ENCODE measurements at regions not wholly inside any gene's neighbourhood (a gene's known extent, or its start where the extent isn't known, plus 50 kb on each side); places are given as distances from the start of the nearest gene placed in this dataset.
"Not testable (repeated sequence)": the region's sequence is repeated elsewhere in the genome, so short reads cannot be mapped to it uniquely, and the experiment has no call there.

DNA sequence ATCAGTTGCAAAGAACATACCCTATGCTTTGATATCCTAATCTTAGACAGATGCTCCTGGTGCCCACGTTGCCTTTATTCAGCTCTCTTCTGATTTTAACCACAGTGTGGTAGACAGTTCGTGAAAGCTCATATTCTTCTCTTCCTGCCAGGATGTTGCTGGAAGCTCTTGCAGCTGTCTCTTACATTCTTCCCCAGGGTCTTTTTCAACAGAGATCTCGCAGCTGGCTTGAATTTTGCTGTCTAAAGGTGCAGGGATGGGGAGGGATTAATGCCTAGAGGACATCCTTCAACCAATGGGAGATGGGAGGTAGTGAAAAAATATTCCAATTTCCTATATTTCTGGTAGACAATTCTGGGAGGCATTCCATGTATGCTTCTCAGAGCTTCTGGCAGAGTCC lies 150.0 kb upstream of the APP start:
- no peak for DNase-seq

DNA sequence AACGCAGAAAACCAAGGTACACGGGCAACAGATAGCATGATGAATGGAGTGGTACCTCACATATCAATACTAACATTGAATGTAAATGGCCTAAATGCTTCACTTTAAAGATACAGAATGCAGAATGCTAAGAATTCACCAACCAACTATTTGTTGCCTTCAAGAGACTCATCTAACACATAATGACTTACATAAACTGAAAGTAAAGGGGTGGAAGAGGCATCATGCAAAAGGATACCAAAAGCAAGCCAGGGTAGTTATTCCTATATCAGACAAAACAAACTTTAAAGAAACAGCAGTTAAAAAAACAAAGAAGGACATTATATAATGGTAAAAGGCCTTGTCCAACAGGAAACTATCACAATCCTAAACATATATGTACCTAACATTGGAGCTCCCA lies 137.1 kb upstream of the APP start:
- no peak for DNase-seq

DNA sequence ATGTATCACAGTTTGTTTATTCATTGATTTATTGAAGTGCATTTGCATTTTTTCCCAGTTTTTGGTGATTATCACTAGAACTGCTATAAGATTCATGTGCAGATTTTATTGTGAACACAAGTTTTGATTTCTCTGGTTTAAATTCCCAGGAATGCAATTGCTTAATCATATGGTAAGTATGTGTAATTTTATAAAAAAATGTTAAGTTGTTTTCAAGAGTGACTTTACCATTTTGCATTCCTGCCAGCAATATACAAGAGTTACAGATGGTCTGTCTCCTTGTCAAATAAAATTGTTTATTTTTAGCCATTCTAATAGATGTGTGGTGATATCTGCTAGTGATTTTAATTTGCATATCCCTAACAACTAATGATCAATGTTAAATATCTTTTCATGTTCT lies 127.3 kb upstream of the APP start:
- no peak for DNase-seq

DNA sequence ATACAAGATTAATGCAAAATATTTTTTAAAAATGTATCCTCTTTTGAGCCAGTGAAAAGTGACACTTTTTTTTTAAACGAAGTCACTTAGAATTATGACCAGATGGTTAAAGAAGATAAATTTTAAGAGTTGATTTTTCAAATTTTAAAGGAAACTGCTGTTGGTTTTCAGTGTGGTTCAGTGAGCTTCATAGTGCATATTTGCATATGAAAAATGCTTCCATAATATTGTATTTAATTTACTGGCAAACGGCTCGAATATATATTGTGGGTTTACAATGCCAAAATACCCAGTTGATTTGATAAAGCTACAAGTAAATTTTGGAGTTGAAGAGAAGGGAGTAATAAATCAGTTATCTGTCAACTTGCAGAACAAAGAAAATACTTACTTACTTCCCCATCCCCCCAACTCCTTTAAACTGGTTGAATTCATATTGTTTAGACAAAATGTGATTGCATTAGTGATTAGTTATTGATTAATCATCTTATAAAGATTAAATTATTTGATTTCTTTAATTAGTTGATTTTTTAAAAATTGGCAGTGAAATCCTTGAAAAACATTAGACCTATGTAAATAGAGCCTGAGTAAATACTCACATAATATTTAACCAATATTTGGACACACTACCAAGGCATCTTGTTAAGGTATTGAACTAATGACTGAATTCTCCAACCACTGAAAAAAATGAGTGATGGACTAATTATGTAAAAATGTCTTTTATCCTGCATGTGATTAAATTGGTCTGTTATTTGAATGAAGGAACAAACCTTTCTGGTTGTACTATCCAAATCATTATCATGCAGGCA lies 122.8 kb upstream of the APP start:
- DNase-seq: no peak

DNA sequence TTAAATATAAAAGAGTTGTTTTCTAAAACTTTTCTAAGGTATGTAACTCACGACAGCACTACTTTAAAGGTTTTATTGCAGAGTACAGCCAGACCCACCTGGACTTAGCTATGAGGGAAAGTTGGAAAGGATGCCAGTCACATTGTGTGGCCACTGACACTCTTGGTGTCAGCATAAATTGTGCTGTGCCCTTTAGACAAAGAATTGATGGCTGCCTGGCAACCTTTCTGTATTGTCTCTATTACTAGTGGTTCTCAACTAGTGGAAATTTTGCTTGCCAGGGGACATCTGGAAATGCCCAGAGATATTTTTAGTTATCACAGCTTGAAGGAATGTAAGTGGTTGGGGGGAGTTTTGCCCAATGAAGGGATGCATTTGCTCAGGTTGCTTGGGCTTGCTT lies 117.5 kb upstream of the APP start:
- no peak for DNase-seq

DNA sequence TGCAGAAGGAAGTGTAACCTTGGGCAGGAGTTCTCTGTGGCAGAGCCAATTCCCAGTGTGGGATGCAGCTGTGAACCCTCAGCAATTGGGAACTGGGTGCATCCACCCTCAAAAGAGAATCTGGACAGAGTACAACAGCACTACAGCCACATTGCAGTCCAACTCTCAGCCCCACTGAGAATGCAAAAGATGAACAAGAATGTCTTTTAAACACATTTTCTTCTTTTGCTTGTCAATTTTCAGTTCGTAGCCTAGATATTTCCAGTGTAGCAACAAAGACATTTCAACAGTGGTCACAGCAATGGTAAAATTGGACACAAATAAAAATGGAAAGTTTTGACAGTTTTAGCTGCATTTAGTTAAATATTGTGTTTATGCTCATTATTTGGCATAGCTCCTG lies 114.0 kb upstream of the APP start:
- no peak for DNase-seq

DNA sequence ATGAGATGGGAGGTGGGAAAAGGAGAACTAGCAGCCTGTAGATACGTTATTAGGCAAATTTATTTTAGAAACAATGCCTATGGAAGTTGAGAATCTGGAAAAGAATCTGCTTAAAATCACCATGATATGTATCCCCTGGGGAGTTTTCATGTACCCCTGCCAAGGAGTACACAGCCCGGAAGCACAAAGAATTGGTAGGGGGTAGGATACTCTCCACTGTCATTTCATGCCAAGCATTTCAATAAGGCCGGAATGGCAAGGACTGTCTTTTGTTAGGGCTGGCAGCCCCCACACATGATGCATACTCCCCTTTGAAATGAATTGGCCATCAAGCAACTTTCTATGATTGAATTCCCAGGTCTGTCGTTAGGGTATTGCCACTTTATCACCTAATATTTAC lies 111.5 kb upstream of the APP start:
- no peak for DNase-seq

DNA sequence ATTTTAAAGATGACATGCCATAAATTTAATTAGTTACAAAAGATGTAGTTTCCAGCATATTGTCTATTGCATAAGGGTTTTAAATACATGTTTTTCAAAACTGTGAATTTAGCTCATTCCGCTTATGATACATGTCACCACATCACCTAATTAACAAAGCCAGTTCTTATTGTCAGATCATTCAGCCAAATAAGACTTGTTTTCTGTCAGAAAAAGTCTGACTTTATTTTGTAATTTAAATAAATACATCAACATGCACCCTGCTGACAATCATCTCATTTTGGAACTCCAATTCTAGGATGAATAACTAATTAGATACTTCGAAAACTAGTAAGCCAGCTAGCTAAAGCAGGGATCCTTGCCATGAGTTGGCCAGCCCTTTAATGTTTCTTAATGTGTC lies 110.9 kb upstream of the APP start:
- no peak for DNase-seq

DNA sequence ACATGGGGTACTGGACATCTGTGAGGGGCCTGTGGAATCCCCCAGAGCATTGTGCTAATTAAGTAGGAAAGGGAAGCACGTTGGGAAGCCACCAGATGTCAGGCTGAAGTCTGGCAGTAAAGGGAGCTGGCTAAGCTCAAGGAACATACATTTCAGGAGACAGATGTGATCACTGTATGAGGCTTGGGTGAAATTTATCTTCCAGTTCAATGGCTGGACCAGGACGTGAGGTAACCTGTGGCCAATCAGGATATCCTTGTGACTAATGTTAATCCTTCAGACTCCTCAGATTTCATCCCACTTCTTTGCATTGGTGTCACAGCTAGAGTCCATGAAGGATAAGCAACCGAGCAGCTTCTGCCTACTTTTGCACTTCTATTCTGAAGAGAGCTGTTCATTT lies 110.2 kb upstream of the APP start:
- DNase-seq: no peak

DNA sequence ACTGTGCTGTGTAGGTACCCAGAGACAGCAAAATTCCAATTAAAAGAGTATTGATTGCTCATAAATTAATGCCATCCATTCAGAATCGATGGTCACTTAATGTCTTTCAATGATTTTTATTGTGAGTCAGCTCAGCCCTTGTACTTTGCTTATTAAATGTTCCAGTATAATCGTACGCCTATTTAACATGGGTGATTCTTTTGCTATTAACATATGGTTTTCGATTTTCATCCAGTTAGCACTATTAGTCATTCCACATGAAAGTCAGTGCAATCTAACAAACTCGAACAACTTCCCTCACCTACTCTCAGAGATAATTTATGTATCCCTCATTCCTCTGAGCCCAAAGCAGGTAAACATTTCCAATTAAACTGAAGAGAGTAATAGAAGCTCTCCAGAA lies 109.6 kb upstream of the APP start:
- DNase-seq: no peak

DNA sequence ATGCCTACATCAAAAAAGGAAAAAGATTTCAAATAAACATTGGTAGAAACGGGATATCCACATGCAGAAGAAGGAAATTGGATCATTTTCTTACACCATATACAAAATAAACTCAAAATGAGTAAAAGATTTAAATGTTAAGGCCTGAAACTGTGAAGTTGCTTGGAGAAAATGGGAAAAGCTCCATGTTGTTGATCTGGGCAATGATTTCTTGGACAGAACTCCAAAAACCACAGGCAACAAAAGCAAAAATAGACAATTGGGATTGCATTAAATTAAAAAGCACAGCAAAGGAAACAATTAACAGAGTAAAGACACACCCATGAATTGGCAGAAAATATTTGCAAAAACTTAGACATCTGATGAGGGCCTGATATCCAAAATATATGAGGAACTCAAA lies 105.2 kb upstream of the APP start:
- DNase-seq: no peak

DNA sequence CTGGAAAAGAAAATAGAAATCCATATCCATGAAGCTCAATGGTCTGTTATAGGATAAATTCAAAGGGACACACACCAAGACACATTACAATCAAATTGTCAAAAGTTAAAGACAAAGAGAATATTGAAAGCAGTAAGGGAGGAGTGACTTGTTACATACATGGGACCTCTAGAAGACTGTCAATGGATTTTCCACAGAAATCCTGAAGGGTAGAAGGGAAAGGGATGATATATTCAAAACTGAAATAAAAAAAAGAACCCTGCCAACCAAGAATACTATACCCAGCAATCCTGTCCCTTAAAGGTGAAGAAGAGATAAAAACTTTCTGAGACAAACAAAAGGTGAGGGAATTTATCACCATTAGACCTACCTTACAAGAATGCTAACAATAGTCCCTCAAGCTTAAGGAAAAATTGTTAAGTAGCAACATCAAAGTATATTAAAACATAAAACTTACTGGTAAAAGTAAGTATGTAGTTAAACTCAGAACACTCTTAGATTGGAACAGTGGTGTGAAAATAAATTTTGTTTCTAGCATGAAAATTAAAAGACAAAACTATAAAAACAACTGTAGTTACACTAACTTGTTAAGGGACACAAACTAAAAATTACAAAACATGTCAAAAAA lies 103.2 kb upstream of the APP start:
- DNase-seq: no peak

DNA sequence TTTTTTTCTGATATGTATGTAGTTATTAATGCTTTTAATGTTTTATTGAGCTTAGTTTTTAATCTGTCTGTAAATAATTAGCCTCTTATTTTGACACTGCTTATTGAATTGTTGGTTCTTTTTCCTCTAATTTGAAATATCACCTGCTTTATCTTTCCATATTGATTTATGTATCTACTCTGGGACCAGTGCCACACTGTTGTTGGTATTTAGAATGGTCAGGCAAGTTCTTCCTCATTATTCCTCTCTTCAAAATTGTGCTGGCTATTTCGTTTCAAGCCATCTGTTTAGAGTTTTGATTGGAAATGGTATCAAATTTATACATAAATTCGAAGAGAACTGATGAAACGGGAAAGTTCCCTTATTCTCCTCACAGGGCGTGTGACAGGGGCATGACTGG lies 96.8 kb upstream of the APP start:
- no peak for DNase-seq

DNA sequence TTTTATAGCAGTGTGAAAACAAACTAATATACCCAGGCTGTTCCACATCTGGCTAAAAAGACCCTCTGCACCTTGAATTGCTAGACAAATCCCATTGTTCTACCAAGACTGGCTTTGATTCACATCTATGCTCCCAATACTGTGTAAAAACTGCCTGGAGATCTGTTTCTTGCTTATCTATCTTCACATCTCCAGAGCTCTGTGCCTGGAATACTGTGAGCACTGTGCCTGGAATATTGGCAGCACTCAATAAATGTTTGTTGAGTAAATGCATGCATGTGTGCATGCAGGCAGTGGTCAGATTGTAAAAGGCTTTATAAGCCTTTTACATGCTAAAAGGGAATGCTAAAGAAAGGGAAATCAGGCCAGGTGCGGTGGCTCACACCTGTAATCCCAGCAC lies 75.5 kb upstream of the APP start:
- no peak for DNase-seq

DNA sequence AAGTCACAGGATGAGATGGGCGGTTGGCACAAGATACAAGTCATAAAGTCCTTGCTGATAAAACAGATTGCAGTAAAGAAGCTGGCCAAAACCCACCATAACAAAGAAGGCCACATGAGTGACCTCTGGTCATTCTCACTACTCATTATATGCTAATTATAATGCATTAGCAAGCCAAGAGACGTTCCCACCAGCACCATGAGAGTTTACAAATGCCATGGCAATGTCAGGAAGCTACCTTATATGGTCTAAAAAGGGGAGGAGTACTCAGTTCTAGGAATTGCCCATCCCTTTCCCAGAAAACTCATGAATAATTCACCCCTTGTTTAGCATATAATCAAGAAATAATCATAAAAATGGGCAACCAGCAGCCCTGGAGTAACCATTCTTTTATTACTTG lies 74.9 kb upstream of the APP start:
- no peak for DNase-seq

DNA sequence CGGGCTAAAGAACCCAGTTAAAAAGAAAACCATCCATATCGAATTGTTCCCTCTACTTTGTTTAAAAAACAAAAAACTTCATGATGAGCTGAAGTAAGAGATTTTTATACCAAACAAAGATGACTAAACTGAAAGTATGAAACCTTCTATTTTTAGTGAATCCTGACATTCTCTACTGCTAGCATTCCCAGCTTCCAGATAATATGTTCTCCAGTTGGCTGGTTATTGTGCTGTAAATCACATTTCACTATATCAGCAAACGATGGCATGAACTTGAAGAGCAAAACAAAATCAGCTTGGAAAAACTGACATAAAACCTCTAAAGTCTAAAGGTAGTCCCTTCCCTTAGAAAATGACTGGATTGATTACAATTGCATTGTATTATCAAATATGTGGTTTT lies 68.1 kb upstream of the APP start:
- DNase-seq: no peak

DNA sequence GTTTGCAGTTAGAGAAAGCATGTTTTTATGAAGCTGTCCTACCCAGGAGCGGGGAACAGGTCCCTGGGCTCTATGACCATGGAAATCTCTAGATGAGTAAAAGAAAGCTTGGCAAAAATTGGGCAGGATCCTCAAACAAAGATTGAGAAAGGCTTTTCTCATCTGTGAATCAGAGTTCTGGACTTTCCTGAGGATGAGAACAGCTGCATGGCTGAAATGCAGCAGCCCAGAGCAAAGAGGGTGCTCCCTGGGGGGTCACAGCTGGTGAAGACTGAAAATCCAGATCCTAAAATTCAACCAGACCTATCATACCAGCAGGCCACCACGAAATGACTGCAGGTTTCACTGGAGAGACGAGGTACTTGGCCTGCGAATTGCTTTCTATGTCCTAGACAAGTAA lies 65.7 kb upstream of the APP start:
- DNase-seq: no peak

DNA sequence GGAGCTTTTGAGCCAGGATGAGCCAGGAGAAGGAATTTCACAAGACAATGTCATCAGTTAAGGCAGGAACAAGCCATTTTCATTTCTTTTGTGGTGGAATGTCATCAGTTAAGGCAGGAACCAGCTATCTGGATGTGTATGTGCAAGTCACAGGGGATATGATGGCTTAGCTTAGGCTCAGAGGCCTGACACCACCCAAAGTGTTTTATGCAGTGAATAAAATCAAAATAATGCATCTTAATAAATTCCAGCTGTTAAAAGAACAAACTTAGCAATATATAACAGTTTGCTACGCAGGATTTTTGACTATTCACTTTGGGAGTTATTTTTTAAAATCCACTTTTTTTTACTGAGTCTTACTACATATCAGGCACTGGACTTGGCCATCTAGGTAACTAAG lies 62.7 kb upstream of the APP start:
- DNase-seq: not testable (repeated sequence)

DNA sequence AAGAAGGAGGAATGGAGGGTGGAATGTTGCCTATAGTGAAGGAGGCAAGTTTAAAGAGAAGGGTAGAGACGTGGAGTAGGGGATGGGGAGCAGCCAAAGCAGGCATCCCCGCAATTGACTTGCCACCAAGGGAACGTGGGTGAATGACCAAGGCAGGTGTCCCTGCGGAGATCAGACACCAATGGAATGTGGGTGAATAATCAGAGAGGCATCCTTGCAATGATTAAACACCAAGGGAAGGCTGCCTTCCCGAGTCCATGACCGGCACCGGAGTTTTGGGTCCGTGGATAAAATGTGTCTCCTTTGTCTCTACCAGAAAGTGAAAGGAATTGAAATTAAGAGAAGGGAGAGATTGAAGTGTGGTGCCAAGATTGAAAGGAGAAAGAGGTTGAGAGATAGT lies 61.9 kb upstream of the APP start:
- not testable (repeated sequence) for DNase-seq

DNA sequence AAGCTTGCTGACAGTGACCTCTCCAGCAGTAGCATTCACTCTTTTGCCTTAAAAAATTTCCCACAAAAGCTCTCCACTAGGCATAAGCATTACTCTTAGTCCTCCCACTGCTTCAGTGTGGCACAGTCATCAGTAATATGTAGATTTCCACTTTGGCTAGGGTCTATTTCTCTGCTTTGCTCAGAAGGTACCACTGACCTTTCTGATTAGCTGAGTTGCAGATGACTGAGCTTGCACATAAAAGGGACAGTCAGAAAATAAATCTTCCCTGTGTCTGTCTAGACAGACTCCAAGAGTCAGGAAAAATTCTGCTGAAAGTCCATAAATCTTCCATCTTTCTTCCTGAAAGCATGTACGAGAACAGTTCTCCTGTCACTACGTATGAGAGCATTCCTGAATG lies 56.6 kb upstream of the APP start:
- DNase-seq: no peak

DNA sequence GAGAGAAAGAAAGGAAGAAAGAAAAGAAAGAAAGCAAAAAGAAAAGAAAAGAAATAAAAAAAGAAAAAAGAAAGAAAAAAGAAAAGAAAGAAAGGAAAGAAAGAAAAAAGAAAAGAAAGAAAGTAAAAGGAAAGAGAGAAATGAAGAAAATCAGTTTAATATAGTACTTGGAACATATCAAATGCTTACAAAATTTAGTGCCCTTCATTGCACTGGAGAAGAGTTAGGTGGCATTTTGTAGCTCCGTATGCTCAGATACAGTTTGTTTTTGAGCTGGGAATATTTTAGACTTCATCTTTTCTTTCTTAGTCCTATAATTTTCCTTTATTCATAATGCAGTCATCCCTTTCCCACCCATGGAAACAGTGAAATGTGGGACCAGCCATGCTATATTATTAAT lies 56.2 kb upstream of the APP start:
- DNase-seq: no peak

DNA sequence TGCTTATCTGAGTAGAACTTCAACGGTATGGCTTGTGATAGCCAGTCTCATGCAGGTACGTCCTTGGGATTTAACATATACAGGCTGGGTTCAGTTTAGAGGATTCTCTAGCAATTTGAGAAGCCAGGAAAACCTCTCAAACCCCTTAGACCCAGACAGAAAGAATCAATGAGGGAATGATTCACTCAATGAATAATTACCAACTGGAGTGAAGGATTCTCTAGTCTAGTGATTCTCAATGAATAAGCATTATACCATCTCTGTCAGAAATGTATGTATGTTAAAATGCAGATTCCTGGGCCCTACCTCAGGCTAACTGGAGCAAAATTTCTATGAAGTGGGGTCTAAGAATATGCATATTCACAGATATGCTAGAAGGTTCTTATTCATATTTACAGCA lies 54.5 kb upstream of the APP start:
- no peak for DNase-seq

DNA sequence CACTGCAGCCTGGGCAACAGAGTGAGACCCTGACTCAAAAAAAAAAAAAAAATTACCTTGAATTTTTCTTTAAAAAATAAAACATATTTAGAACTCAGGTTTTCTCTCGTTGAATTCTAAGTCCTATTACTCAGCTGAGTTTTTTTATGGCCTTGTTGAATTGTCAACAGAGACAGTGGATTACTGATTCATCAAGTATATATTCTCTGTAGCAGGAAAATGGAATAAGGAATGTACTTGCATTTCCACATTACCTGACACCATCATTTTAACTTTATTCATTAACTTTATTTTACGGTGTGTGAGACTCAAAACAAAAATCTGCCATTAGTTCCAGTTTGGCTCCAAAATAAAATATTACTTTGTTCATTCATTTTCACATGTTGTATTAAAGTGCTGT lies 53.8 kb upstream of the APP start:
- no peak for DNase-seq
